Dendritic cell treated with granulocyte-macrophage colony-stimulating factor and Interleukin-4, amounts not matched to agents 40 ng/mL and 50 ng/mL, for 4 days (primary cell): ENCODE measurements at regions not wholly inside any gene's neighbourhood (a gene's known extent, or its start where the extent isn't known, plus 50 kb on each side); places are given as distances from the start of the nearest gene placed in this dataset.
A peak's percentile ranks its signal among the peaks of the same experiment; 100 is the strongest.

Experiments used
- H3K27ac Mint-ChIP-seq: one replicate; pipeline ENCODE4 v1.8.0; 2022; ENCODE audit warnings: mild to moderate bottlenecking, mixed read lengths
- H3K27me3 Mint-ChIP-seq: one replicate; pipeline ENCODE4 v1.8.0; 2022; ENCODE audit warnings: mild to moderate bottlenecking, mixed read lengths
- H3K36me3 Mint-ChIP-seq: one replicate; pipeline ENCODE4 v1.8.0; 2022; ENCODE audit warnings: low read depth, mixed read lengths
- H3K4me1 Mint-ChIP-seq: one replicate; pipeline ENCODE4 v1.8.0; 2022; ENCODE audit warnings: low read depth, mixed read lengths
- H3K4me3 Mint-ChIP-seq: one replicate; pipeline ENCODE4 v1.8.0; 2022; ENCODE audit warnings: mild to moderate bottlenecking, moderate library complexity, mixed read lengths
- H3K9me3 Mint-ChIP-seq: one replicate; pipeline ENCODE4 v1.8.0; 2022; ENCODE audit warnings: mixed read lengths
- intact Hi-C: fragments of 100-400 bp; cut with micrococcal nuclease; formaldehyde crosslinking; loops from one replicate; pipeline ENCODE4 v1.15.0; 2022

DNA sequence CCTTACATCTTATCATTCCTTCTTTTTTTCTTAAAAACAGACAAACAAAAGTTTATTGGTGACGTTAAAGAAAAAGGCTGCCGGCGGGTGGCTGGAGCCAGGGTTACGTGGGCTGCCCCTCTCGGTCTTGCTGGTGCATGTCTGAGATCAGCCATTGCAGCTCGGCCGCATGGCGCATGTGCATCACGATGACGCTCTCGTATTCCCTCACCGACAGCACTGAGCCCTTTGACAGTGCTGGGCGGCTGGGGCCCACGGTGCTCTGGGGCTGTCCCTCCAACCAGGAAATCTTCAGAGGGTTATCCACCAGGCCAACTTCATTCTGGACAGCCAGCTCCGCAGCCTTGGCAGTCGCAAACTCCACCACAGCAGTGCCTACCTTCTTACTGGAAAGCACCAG is 1081.8 kb upstream of the TMEFF2 start:
- Mint-ChIP-seq H3K36me3 (no peaks in the 10 kb centered on the region), H3K27ac (no peak overlapping the region), H3K4me3 (no peak overlapping the region), H3K4me1 (peaks cover 11% of the 10 kb centered on the region), H3K9me3 (peaks cover 12% of the 10 kb centered on the region), H3K27me3 (no peaks in the 10 kb centered on the region)
- intact Hi-C loops: no loop called here

GRCh38 chr2:193276069-193276468 is 1081.3 kb upstream of the TMEFF2 start:
- Mint-ChIP-seq H3K4me1 (peaks cover 16% of the 10 kb centered on the region), H3K27ac (no peak overlapping the region), H3K4me3 (no peak overlapping the region), H3K36me3 (no peaks in the 10 kb centered on the region), H3K9me3 (peaks cover 12% of the 10 kb centered on the region), H3K27me3 (no peaks in the 10 kb centered on the region)
- intact Hi-C loops: no loop called here

DNA sequence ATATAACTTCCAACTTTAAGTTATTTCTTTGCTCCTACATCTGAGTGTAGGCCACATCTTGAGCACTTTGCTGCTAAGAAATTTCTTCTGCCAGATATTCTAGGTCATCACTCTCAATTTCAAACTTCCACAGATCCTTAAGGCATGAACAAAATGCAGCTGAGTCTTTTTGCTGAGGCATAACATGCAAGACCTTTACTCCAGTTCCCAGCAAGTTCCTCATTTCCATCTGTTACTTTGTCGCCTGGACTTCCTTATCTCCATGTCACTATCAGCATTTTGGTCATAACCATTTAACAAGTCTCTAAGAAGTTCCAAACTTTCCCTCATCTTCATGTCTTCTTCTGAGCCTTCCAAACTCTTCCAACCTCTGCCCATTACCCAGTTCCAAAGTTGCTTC is 1077.3 kb upstream of the TMEFF2 start:
- Mint-ChIP-seq H3K4me1 (peaks cover 27% of the 10 kb centered on the region), H3K4me3 (no peak overlapping the region), H3K27me3 (no peaks in the 10 kb centered on the region), H3K9me3 (peaks cover 6% of the 10 kb centered on the region), H3K36me3 (no peaks in the 10 kb centered on the region), H3K27ac (peak overlapping the region; percentile 21)
- intact Hi-C loops: no loop called here

DNA sequence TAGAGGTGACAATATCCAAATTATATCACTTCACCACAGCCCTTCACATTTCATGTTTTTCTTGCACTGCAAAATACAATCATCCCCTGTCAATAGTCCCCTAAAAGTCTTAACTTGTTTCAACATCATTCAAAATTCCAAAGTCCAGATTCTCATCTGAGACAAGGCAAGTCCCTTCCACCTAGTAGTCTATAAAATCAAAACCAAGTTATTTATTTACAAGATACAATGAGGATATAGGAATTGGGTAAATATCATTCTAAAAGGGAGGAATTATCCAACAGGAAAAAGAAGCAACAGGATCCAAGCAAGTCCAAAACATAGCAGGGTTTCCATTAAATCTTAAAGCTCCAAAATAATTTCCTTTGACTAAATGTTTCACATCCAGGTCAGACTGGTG is 1076.1 kb upstream of the TMEFF2 start:
- H3K4me3 Mint-ChIP-seq: no peak overlapping the region
- H3K4me1 Mint-ChIP-seq: peaks cover 27% of the 10 kb centered on the region
- no peak overlapping the region for H3K27ac Mint-ChIP-seq
- no peaks in the 10 kb centered on the region for H3K9me3 Mint-ChIP-seq
- intact Hi-C loops: no loop called here
- H3K27me3 Mint-ChIP-seq: no peaks in the 10 kb centered on the region
- no peaks in the 10 kb centered on the region for H3K36me3 Mint-ChIP-seq

- intact Hi-C loops: no loop called here
- no peaks in the 10 kb centered on the region for H3K36me3 Mint-ChIP-seq
- H3K4me1 Mint-ChIP-seq: peaks cover 25% of the 10 kb centered on the region
- no peaks in the 10 kb centered on the region for H3K9me3 Mint-ChIP-seq
- H3K4me3 Mint-ChIP-seq: no peak overlapping the region
- H3K27me3 Mint-ChIP-seq: no peaks in the 10 kb centered on the region
- H3K27ac Mint-ChIP-seq: no peak overlapping the region
These were observed 1072.8 kb upstream of the TMEFF2 start for GRCh38 chr2:193267496-193268002.

DNA sequence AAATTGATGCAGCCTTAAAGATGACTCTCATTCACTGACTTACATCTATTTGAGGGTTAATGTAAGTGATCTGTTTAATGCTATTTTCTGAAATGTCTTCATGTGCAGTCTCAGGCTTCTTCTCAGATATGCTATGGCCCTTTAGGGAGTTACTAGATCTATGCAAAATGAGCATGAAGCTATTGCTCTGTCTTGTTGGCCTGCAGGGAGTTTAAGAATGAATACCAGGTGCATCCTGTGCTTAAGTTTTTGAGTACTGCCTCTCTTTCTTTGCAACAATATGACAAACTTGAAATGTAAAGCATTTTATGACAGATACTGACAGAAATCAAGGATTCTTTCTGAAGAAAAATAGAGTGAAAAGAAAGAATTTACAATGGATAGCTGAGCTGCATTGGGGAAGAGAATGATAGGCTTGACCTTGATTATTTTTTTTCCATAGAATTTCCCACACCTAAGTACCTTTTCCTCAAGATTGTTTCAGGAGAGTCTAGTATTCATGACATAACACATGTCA is 1058.3 kb upstream of the TMEFF2 start:
- Mint-ChIP-seq H3K4me3 (no peak overlapping the region), H3K9me3 (peaks cover 4% of the 10 kb centered on the region), H3K36me3 (no peaks in the 10 kb centered on the region), H3K27ac (no peak overlapping the region), H3K27me3 (no peaks in the 10 kb centered on the region), H3K4me1 (peaks cover 2% of the 10 kb centered on the region)
- intact Hi-C loops: no loop called here

GRCh38 chr2:193251909-193252308 is 1057.2 kb upstream of the TMEFF2 start:
- Mint-ChIP-seq H3K9me3 (no peaks in the 10 kb centered on the region), H3K4me1 (no peaks in the 10 kb centered on the region), H3K27ac (no peak overlapping the region), H3K27me3 (no peaks in the 10 kb centered on the region), H3K36me3 (no peaks in the 10 kb centered on the region), H3K4me3 (no peak overlapping the region)
- intact Hi-C loops: no loop called here

- Mint-ChIP-seq H3K36me3 (no peaks in the 10 kb centered on the region), H3K4me1 (no peaks in the 10 kb centered on the region), H3K27me3 (no peaks in the 10 kb centered on the region), H3K9me3 (no peaks in the 10 kb centered on the region), H3K4me3 (no peak overlapping the region), H3K27ac (no peak overlapping the region)
- intact Hi-C loops: no loop called here
These were observed 1055.7 kb upstream of the TMEFF2 start for GRCh38 chr2:193250389-193250788.

DNA sequence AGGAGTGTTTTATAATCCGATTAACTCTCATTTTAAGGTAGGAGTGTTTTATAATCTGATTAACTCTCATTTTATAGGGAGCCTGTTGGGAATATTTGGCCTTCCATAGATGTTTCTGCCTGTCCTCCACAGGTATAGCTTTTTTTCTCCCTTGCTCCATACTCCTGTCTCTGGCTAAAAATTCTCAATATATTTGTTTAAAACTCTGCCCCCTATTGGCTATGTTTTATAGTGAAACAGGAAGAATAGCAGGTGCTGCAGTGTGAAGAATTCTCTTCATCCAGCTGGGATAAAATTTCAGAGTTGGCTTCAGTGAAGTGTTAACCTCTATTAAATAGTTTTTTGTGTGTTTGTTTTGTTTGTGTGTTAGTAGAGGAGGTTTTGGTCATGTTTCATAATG is 1046.0 kb upstream of the TMEFF2 start:
- no peak overlapping the region for H3K27ac Mint-ChIP-seq
- H3K4me1 Mint-ChIP-seq: no peaks in the 10 kb centered on the region
- no peaks in the 10 kb centered on the region for H3K27me3 Mint-ChIP-seq
- no peaks in the 10 kb centered on the region for H3K9me3 Mint-ChIP-seq
- H3K4me3 Mint-ChIP-seq: no peak overlapping the region
- no peaks in the 10 kb centered on the region for H3K36me3 Mint-ChIP-seq
- intact Hi-C loops: no loop called here

GRCh38 chr2:193231634-193232033 is 1036.9 kb upstream of the TMEFF2 start:
- H3K4me3 Mint-ChIP-seq: no peak overlapping the region
- intact Hi-C loops: no loop called here
- H3K9me3 Mint-ChIP-seq: peaks cover 13% of the 10 kb centered on the region
- no peaks in the 10 kb centered on the region for H3K4me1 Mint-ChIP-seq
- no peaks in the 10 kb centered on the region for H3K27me3 Mint-ChIP-seq
- no peaks in the 10 kb centered on the region for H3K36me3 Mint-ChIP-seq
- no peak overlapping the region for H3K27ac Mint-ChIP-seq

DNA sequence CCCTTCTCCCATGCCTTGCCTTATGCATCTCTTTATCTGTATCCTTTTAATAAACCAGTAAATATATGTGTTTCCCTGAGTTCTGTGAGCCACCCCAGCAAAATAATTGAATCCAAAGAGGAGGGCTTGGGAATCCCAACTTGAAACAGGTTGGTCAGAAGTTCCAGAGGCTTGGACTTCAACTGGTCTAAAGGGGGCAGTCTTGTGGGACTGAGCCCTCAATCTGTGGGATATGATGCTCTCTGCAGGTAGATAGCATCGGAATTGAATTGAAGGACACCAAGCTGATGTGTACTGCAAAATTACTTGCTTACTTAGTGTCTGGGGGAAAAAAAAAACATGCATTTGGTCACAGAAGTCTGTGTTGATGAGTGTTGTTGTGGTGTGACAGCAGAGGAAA is 1033.5 kb upstream of the TMEFF2 start:
- intact Hi-C loops: no loop called here
- H3K9me3 Mint-ChIP-seq: peaks cover 13% of the 10 kb centered on the region
- H3K4me1 Mint-ChIP-seq: no peaks in the 10 kb centered on the region
- no peaks in the 10 kb centered on the region for H3K36me3 Mint-ChIP-seq
- H3K27me3 Mint-ChIP-seq: no peaks in the 10 kb centered on the region
- no peak overlapping the region for H3K27ac Mint-ChIP-seq
- H3K4me3 Mint-ChIP-seq: no peak overlapping the region

DNA sequence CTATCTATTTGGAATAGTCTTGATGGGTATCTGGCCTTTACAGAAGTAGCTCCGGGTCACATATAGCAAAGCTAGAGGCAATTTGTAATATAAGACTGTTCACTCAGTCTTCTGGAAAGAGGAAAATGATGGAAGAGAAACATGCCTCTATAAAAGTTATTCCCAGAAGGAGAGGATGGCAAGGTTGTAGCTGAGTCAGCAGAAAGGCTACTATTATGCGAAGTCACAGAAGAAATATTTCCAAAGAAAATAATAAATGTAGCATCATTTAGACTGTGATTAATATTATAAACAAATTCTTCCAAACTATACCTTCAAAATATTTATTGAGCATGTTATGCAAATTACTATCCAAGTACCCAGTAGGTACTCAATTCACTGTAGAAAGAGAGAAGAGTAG is 1027.7 kb upstream of the TMEFF2 start:
- Mint-ChIP-seq H3K27me3 (no peaks in the 10 kb centered on the region), H3K9me3 (no peaks in the 10 kb centered on the region), H3K4me1 (no peaks in the 10 kb centered on the region), H3K36me3 (no peaks in the 10 kb centered on the region), H3K4me3 (no peak overlapping the region), H3K27ac (no peak overlapping the region)
- intact Hi-C loops: no loop called here

DNA sequence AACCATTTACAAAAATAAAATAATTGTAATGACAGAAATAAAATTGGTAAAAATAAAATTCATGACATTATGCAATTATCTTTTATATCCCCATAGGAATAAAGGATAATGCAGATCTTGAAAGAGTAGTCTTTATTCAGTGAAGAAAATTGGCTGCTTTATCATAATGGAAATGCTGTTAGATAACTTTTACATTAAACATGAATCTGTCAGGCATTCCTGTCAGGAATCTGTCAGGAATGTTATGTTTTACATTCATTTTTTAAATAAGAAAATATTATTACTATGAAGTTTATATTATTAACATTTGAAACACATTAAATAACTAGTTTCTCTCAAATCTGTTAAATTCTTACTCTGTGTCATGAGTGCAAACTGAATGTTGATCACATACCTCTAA is 1024.7 kb upstream of the TMEFF2 start:
- Mint-ChIP-seq H3K27me3 (no peaks in the 10 kb centered on the region), H3K27ac (no peak overlapping the region), H3K4me1 (no peaks in the 10 kb centered on the region), H3K4me3 (no peak overlapping the region), H3K9me3 (no peaks in the 10 kb centered on the region), H3K36me3 (no peaks in the 10 kb centered on the region)
- intact Hi-C loops: no loop called here

DNA sequence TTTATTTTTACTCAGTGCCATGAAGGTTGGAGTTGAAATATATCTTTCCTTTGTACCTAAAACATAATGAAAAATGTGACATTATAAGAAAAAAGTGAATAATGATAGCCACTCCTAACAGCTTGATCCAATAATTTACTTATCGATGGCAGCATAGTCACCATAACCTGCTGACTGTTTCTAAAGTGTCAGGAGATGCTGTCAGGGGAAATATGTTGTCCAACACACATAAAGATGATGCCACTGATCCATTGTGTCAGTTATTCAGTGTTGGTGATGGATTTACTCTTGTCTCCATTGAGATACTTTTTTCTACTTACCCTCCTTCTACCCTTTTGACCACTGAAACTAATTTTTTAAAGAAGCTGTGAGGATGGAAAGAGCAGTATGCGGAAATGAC is 1006.9 kb upstream of the TMEFF2 start:
- H3K4me3 Mint-ChIP-seq: no peak overlapping the region
- intact Hi-C loops: no loop called here
- H3K27me3 Mint-ChIP-seq: no peaks in the 10 kb centered on the region
- no peak overlapping the region for H3K27ac Mint-ChIP-seq
- H3K9me3 Mint-ChIP-seq: peaks cover 12% of the 10 kb centered on the region
- H3K4me1 Mint-ChIP-seq: no peaks in the 10 kb centered on the region
- H3K36me3 Mint-ChIP-seq: no peaks in the 10 kb centered on the region

DNA sequence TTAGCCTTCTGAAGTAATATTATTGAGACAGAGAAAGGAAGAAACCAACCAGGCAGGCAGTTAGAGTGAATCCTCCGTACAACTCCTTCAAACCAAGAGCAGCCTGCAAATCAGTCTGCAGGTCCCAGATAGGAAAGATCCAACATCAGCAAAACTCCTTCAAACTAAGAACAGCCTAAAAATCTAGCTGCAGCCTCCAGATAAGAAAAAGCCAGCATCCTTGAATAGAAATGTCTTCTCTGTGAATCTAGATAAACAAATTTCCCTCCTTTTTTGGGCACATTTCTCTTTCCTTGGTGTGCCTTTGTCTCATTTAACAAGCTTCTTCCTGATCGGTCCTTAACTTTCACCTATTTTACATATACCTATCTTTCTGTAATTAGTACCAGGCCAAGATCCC is 1004.6 kb upstream of the TMEFF2 start:
- Mint-ChIP-seq H3K27me3 (no peaks in the 10 kb centered on the region), H3K4me1 (no peaks in the 10 kb centered on the region), H3K9me3 (peaks cover 12% of the 10 kb centered on the region), H3K36me3 (no peaks in the 10 kb centered on the region), H3K27ac (no peak overlapping the region), H3K4me3 (no peak overlapping the region)
- intact Hi-C loops: no loop called here
